Kidney tubule cell (primary cell): ENCODE measurements at regions not wholly inside any gene's neighbourhood (a gene's known extent, or its start where the extent isn't known, plus 50 kb on each side); places are given as distances from the start of the nearest gene placed in this dataset.
"Not testable (repeated sequence)": the region's sequence is repeated elsewhere in the genome, so short reads cannot be mapped to it uniquely, and the experiment has no call there.

Experiments
- DNase-seq: peaks from one replicate; pipeline ENCODE4 v3.0.0-alpha.2; 2018; ENCODE audit warnings: low spot score

DNA sequence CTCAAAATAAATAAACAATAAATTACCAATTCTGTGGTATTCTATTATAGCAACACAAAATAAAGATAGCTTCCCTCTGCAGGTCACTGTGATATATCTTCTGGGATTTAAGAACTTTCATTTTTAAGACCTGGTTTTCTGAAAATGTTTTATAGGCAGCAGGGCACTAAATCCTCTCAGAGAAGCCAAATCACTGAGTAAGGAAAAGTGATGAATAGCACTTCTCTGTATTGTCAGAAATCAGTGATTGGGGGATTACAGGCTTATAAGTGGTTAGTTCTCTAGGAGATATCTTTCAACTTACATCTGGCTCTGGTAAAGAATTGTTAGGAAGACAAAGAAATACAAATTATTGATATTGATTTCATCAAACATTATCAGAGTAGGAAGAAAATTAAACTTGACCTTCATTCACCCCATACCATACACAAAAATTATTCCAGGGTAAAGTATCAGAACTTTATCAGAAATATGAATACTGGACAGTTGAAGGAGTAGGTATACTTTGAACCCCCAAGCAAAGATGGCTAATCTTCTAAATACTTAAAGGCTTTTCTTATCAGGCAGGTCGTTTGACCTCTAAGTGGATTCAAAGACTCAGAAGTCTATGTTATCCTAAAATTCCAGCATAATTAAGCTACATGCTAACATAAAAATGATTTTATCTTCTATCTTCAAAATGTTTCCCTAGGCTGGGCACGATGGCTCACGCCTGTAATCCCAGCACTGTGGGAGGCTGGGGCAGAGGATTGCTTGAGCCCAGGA, 81.6 kb upstream of the USP9X start:
- no peak for DNase-seq

DNA sequence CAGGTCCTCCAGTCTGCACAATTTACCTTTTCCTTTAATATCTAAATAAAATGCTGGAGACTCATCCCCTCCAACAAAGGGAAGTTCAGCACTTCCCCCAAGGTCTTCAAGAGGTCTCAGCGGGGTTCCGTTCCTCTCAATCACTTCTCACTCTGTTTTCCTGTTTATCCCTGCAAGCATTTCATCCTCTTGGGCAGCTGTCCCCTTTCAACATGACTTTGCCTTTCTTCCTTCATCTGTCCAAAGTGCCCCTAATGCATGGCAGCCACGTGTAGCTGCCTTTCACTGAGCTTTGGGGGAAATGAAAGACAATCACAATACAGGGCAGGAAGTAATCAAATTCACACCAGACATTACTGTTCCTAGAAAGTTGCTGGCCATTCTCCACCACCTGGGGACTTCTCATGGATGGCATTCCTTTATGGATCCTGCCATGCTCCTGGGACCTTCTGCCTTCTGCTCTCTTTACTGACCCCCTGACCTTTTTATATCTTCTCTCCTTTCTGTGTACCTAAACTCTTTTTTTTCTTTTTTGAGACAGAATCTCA, 79.7 kb upstream of the USP9X start:
- no peak for DNase-seq

DNA sequence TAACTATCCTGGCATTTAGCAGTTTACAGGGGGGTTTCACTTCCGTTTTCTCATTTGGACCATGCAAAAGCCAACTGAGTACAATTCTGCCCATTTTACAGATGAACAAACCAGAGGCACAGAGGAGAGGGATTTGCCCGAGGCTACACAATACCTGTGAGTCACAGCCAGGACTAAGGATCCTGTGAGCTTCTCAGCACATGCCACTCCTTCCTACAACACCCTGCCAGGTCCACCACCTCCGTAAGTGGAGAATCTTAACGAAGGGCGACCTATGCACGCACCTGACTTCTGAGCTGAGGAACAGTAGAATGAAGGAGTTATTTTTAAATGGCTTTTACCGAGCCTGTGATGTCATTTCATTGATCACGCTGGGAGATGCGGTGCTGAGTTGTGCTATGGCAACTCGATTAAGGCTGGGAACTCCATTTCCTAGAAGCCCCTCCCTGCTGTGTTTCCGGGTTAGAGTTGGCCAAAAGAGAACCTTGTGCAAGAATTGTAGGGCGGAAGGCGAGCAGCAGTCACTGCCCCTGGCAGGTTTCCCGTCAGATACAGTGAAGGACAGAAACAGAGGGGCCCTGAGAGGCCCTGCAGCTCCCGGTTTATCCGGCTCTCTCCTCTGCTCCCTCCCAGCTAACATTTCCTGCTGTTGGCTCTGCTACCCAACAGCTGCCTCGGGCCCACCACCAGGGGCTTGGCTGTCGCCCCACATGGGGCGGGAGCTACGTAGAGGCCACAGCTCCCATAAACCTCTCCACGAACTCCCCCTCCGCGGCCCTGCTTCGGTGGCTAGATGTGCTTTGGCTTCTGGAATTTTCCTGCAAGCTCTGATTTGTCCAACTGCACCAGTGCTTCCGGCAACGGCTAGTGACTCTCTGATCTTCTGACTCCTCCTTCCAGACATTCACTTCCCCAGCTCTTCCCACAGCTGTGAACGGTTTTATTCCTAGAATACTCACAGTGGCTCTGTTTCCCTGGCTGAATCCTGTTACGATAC, 75.1 kb upstream of the USP9X start:
- DNase-seq, result peak; percentile 79

DNA sequence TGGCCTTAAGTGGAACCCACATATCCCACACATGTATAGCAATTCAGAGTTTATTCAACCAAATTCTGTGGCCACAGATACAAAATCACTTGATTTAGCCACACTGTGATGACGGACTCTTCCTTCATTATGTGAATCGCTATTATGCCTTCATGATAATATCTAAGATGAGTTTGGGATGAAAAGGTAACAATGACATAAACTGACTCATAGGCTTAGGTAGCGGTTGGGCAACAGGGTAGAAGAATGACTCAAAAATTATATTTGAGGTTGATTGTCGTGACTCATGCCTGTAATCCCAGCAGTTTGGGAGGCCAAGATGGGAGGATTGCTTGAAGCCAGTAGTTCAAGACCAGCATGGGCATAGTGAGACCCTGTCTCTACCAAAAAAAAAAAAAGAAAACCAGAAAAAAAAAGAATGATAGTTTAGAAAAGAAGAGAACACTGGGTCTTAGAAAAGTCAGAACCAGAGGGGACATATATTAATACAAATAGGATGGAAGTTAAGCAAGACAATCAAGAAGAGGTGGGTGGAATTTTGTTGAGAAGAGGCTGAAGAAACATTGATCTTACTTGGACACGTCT, 70.4 kb upstream of the USP9X start:
- DNase-seq, result peak; percentile 40

DNA sequence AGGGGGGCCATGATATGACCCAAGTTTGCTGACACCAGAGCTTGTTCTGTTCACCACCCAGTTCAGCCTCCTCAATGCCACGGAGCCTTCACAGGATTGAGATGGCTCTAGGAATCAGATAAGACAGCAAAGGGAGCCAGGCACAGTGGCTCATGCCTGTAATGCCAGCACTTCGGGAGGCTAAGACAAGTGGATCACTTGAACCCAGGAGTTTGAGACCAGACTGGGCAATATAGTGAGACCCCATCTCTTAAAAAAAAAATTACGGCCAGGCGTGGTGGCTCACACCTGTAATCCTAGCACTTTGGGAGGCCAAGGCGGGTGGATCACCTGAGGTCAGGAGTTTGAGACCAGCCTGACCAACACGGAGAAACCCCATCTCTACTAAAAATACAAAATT, 67.5 kb upstream of the USP9X start:
- DNase-seq, result not testable (repeated sequence)

DNA sequence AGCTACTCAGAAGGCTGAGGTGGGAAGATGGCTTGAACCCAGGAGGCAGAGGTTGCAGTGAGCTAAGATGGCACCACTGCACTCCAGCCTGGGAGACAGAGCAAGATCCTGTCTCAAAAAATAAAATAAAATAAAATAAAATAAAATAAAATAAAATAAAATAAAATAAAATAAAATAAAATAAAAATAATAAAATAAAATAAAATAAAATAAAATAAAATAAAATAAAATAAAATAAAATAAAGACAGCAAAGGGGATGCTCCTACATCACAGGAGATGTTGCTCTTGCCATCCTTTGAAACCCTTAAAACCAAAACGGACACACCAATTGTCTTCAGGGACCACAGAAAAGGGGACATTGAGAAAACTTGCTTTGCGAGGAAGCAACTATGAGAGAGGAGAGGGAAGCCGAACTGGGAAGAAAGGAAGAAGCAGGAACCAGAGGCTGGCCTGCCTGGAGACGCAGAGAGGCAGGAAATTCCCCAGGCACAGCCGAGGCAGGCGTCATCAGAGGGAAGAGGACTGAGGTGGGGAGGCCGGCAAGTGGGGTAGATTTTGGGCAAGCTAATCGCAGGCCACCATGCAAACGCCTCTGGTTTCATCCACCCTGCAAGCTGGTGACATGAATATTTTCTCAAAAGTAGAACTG, 66.7 kb upstream of the USP9X start:
- not testable (repeated sequence) for DNase-seq

DNA sequence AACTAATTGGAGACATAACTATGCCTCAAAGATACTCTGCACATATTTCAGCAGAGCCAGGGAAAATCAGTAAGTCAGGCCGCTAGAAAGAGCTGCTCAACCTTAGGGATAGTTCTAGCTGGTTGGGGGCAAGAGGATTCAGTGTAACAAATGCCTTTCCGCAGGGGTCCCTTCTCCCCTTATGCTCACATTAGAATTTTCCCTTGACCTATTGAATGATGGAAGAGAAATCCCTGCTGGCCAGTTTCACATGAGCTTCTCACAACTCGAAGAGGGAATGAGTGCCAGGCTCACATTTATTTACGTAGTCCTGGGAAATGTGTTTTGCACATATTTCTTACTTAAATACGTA, 66.2 kb upstream of the USP9X start:
- no peak for DNase-seq

DNA sequence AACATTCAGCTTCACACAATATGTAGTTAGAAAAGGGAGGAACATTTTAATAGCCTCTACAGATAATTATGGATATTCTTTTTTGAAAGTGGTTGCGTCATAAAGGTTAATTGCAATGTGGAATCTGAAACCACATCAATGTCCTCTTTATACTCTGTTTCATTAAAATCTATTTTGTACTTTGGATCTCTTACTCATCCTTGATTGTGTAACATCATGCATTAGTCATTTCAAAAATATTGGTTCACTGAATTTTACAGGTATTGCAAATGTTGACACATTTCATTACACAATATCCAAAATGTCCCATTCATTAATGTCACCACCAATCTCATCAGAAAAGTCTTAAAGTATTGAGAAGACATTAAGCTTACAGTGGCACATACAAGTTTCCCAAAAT, 62.7 kb upstream of the USP9X start:
- DNase-seq, result peak; percentile 56

DNA sequence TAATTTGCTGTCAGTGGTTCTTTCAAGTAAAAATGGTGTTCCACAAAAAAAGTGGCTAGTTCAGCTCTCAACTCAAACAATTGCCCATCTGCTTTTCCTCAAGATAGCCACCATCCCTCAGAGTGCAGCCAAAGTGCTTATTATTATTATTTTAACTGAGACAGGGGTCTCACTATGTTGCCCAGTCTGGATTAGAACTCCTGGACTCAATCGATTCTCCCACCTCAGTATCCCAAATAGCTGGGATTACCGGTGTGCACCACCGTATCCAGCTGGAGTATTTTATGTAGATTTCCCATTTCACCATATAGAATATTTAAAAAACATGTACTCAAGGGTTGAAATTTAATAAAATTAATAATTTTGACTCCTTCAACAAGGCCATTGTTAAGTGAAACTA, 62.1 kb upstream of the USP9X start:
- DNase-seq, result no peak

DNA sequence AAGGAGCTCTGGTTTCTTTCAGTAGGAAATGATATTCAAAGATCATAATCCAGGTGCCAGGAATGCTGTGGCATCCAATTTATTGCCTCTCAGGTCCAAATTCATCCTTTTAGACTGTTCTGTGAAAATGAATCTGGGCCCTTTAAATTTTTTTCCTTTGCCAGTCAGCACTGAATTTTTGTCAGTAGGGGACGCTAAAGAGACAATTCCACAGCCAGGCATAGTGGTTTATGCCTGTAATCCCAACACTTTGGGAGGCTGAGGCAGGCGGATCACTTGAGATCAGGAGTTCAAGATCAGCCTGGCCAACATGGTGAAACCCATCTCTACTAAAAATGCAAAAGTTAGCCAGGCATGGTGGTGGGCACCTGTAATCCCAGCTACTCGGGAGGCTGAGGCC, 60.9 kb upstream of the USP9X start:
- not testable (repeated sequence) for DNase-seq

DNA sequence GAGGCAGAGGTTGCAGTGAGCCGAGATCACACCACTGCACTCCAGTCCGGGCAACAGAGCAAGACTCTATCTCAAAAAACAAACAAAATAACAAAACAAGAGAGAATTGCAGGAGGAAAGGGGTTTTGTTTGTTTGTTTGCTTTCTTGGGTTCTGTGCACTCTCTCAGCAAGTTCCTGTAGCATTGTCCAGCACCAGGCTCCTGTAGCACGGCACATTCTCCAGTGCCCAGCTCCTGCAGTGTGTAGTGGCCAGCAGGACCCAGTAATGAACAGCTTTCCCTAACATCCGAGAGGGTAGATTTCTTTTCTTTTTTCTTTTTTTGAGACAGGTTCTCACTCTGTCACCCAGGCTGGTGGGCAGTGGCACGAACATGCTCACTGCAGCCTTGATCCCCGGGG, 60.5 kb upstream of the USP9X start:
- no peak for DNase-seq

DNA sequence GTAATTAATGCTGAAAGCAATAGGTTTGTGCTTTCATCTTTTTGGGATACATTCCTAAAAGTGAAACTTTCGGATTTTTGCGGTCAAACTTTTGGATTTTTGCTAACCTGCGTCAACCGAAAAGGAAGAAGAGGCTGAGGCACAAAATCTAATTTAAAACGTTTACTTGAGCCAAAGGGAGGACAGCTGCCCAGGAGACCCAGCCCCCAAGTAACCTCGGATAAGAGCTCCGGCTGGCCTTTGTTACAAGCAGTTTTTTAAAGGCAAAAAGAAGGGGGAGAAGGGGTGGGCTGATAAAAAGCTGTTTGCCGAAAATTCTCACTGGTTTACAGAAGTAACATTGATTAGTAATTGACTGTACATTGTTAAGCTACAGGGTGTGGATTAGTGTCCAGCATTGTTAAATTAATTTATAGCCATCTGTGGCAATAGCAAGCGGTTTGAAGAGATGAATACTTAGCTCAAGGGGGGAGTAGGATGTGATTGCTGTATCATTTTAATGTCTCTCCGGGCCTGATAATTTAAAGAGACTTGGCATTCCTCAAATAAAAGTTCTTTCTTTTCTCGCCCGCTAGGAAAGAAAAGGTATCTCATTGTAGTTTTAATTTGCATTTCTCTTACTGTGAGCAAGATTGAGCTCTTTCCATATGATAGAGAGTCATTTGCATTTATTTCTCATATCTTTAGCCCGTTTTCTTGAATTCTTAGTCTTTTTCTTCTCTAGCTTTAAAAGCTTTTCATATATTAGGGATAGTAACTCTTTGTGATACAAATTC, 59.1 kb upstream of the USP9X start:
- DNase-seq, result no peak

DNA sequence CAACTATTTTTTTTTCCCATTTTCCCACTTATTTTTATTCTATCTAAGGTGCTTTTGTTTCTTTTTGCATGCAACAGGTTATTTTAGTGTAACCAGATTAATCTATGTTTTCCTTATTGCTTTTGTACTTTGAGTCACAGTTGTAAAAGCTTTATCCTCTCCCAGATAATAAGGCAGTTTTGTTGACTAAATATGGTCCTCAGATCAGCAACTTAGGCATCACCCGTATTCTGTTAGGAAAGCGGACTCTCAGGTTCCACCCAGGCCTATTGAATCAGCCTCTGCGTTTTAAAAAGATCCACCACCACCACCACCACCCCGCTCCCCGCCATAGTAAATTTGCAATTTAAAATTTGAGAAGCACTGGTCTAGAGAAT, 58.6 kb upstream of the USP9X start:
- DNase-seq, result no peak

DNA sequence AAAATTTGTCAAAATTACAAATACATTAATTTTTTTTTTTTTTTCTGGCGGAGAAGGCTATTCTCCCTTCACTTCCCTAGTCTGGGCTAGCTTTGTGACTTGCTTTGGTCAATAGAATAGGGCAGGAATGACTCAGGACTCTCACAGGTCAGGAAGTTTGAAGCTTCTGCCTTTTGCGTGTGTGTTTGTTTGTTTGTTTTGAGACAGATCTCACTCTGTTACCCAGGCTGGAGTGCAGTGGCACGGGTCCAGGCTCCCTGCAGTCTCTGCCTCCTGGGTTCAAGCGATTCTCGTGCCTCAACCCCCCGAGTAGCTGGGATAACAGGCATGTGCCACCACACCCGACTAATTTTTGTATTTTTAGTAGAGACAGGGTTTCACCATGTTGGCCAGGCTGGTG, 55.9 kb upstream of the USP9X start:
- no peak for DNase-seq

DNA sequence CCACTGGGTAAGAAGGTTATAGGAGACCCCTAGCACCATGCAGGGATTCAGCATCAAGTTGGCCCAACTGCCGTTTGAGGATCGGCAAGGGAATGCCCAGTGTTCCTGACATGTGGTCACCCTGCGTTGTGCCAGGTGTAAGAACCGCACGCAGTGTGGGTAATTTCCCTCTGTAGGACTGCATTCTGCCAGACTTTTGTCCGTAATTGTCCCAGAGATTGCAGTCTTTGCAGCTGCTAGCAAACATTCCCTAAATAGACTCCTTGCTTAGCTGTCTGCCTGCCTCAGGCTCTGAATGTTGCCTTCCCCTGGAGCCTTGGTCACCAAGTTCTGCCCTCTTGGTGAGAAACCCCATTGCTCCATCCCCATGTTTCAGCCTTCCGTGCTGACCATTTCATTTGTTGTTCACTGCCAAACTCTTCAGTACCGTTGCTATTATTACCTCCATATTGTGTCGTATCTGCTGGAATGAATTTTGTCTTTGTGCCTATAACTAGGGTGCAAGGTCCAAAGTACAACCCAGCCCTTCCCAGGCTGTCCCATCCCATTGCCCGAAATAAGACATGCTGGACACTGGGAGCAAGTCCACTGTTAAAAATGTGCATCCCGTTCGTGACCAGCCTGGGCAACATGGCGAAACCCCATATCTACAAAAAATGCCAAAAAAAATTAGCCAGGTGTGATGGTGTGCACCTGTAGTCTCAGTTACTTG, 53.8 kb upstream of the USP9X start:
- DNase-seq, result no peak

DNA sequence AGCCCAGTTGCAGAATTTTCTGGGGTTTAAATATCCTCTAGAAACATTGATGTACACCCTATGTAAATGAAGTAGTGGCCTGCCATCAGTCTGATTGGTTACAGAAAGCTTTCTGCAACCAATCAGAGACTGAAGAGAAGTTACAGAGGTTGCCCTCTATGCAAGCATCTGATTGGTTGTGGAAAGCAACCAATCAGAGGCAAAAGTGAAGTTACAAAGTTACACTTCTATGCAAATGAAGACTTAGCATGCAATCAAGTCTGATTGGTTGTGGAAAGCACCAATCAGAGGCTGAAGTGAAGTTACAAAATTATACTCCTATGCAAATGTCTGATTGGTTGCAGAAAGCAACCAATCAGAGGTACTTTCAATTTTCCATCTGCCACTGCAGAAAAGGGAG, 51.9 kb upstream of the USP9X start:
- DNase-seq, result no peak

DNA sequence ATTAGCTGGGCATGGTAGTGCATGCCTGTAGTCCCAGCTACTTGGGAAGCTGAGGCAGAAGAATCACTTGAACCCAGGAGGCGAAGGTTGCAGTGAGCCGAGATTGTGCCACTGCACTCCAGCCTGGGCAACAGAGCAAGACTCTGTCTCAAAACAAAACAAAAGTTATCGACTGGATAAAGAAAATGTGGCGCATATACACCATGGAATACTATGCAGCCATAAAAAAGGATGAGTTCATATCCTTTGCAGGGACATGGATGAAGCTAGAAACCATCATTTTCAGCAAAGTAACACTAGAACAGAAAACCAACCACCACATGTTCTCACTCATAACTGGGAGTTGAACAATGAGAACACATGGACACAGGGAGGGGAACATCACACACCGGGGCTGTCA, 50.3 kb upstream of the USP9X start:
- not testable (repeated sequence) for DNase-seq
